Liver (tissue), 8 donors: ENCODE measurements at regions not wholly inside any gene's neighbourhood (a gene's known extent, or its start where the extent isn't known, plus 50 kb on each side); places are given as distances from the start of the nearest gene placed in this dataset.

ENCODE experiments used
- DNase-seq: peaks from one replicate; pipeline ENCODE4 v3.0.0-alpha.2; 2017; ENCODE audit warnings: low spot score
- H3K27ac ChIP-seq, 2 donors: one replicate each; pipeline ENCODE4 v1.7.0; 2013; ENCODE audit warnings: inconsistent platforms in 2 of 2, low read length in 2 of 2, control low read depth in 1 of 2, low read depth in 1 of 2, mild to moderate bottlenecking in 1 of 2
- H3K27me3 ChIP-seq, 4 donors: one replicate each; pipeline versions ENCODE4 v1.6.1 to v1.7.0; 2013; ENCODE audit warnings: low read length in 3 of 4, inconsistent platforms in 1 of 4, mild to moderate bottlenecking in 1 of 4, moderate library complexity in 1 of 4; ENCODE audit not compliant: control insufficient read depth in 4 of 4, insufficient read depth in 4 of 4
- H3K36me3 ChIP-seq, 4 donors: one replicate each; pipeline versions ENCODE4 v1.6.1 to v1.7.0; 2013; ENCODE audit warnings: low read length in 3 of 4, mild to moderate bottlenecking in 3 of 4, low read depth in 1 of 4, moderate library complexity in 1 of 4; ENCODE audit not compliant: control insufficient read depth in 4 of 4, insufficient read depth in 3 of 4
- H3K4me1 ChIP-seq, 4 donors: one replicate each; pipeline versions ENCODE4 v1.6.1 to v1.7.0; 2013; ENCODE audit warnings: low read length in 3 of 4, mild to moderate bottlenecking in 3 of 4, moderate library complexity in 1 of 4; ENCODE audit not compliant: control insufficient read depth in 4 of 4, insufficient read depth in 4 of 4
- H3K4me3 ChIP-seq, 3 donors: one replicate each; pipeline versions ENCODE4 v1.6.1 to v1.7.0; 2013; ENCODE audit warnings: low read length in 3 of 3, control low read depth in 1 of 3, low read depth in 1 of 3, mild to moderate bottlenecking in 1 of 3
- H3K9ac ChIP-seq, 2 donors: one replicate each; pipeline ENCODE4 v1.7.0; 2013; ENCODE audit warnings: low read length in 2 of 2, mild to moderate bottlenecking in 2 of 2, moderate library complexity in 2 of 2, control low read depth in 1 of 2, low read depth in 1 of 2
- H3K9me3 ChIP-seq, 4 donors: one replicate each; pipeline versions ENCODE4 v1.6.1 to v1.7.0; 2013; ENCODE audit warnings: low read length in 3 of 4; ENCODE audit not compliant: control insufficient read depth in 4 of 4
- ATF3 ChIP-seq: IDR thresholded peaks from 2 replicates; pipeline ENCODE4 v1.6.1; 2016; ENCODE audit warnings: antibody characterized with exemption
- EGR1 ChIP-seq, 2 donors: IDR thresholded peaks; 2 replicates each; pipeline ENCODE4 v1.6.1; 2016 to 2018; ENCODE audit warnings: antibody characterized with exemption in 2 of 2, low read depth in 2 of 2
- FOXA1 ChIP-seq: IDR thresholded peaks from 2 replicates; pipeline ENCODE4 v1.6.1; 2016; ENCODE audit warnings: antibody characterized with exemption
- FOXA2 ChIP-seq: IDR thresholded peaks from 2 replicates; pipeline ENCODE4 v1.6.1; 2016; ENCODE audit warnings: antibody characterized with exemption
- GABPA ChIP-seq, 2 donors: IDR thresholded peaks in 1 of 2; conservative IDR thresholded peaks in 1 of 2; 2 replicates each; pipeline ENCODE4 v1.6.1; 2016; ENCODE audit warnings: antibody characterized with exemption in 2 of 2, mild to moderate bottlenecking in 1 of 2, moderate library complexity in 1 of 2
- HNF4A ChIP-seq, 2 donors: conservative IDR thresholded peaks; 2 replicates each; pipeline ENCODE4 v1.6.1; 2016; ENCODE audit warnings: antibody characterized with exemption in 2 of 2, mild to moderate bottlenecking in 2 of 2
- HNF4G ChIP-seq: IDR thresholded peaks from 2 replicates; pipeline ENCODE4 v1.6.1; 2016; ENCODE audit warnings: antibody characterized with exemption
- JUND ChIP-seq, 2 donors: IDR thresholded peaks; 2 replicates each; pipeline ENCODE4 v1.6.1; 2016; ENCODE audit warnings: antibody characterized with exemption in 2 of 2
- MAX ChIP-seq: IDR thresholded peaks from 2 replicates; pipeline ENCODE4 v1.6.1; 2016; ENCODE audit warnings: antibody characterized with exemption
- NR2F2 ChIP-seq: IDR thresholded peaks from 2 replicates; pipeline ENCODE4 v1.6.1; 2016; ENCODE audit warnings: antibody characterized with exemption
- RAD21 ChIP-seq, 2 donors: IDR thresholded peaks; 2 replicates each; pipeline ENCODE4 v1.6.1; 2016; ENCODE audit warnings: antibody characterized with exemption in 2 of 2, mild to moderate bottlenecking in 2 of 2
- REST ChIP-seq: IDR thresholded peaks from 2 replicates; pipeline ENCODE4 v1.6.1; 2016; ENCODE audit warnings: antibody characterized with exemption, mild to moderate bottlenecking
- RXRA ChIP-seq, 2 donors: IDR thresholded peaks; 2 replicates each; pipeline ENCODE4 v1.6.1; 2017 to 2018; ENCODE audit warnings: antibody characterized with exemption in 2 of 2, mild to moderate bottlenecking in 1 of 2
- SP1 ChIP-seq: IDR thresholded peaks from 2 replicates; pipeline ENCODE4 v1.6.1; 2018; ENCODE audit warnings: antibody characterized with exemption, mild to moderate bottlenecking
- TAF1 ChIP-seq: conservative IDR thresholded peaks from 2 replicates; pipeline ENCODE4 v1.6.1; 2016; ENCODE audit warnings: antibody characterized with exemption, mild to moderate bottlenecking
- YY1 ChIP-seq: IDR thresholded peaks from 2 replicates; pipeline ENCODE4 v1.6.1; 2016; ENCODE audit warnings: antibody characterized with exemption, mild to moderate bottlenecking
- ZBTB33 ChIP-seq: IDR thresholded peaks from 2 replicates; pipeline ENCODE4 v1.6.1; 2016; ENCODE audit warnings: antibody characterized with exemption
- WGBS: extraction: QIAGEN DNeasy Blood & Tissue Kit; methylation state at CpG from one replicate; pipeline ENCODE4 v1.1.7; 2013; 5-methylcytosine and 5-hydroxymethylcytosine counted together
- TF ChIP-seq, protein P1 (sequence below): fragments of 150-350 bp; IDR thresholded peaks from 2 replicates; pipeline ENCODE4 v1.5.1; 2017; ENCODE audit warnings: improper control_type of control experiment, low read depth, low read length; ENCODE audit not compliant: missing input control
- donor health status: healthy.
- donor health status: healthy.
- donor health status: healthy.
- donor health status: healthy.
- donor health status: healthy.

- 31% methylated on average over 1 of the region's 1 CpG for WGBS
- H3K27ac ChIP-seq: peak overlapping the region; percentile 55 to 59
- H3K4me3 ChIP-seq: peak overlapping the region; percentile 11 to 47 (median 47)
- DNase-seq: no peak
- H3K36me3 ChIP-seq: no peaks in the 10 kb centered on the region
- no peaks in the 10 kb centered on the region for H3K9me3 ChIP-seq
- H3K9ac ChIP-seq: peak overlapping the region in 1 of 2 donors; percentile 56
- peaks cover 3 to 25% (median 12%) of the 10 kb centered on the region in 4 donors for H3K4me1 ChIP-seq
- TF ChIP-seq NR2F2: no peak
- TF ChIP-seq RXRA (IDR thresholded peaks at IDR 0.05): peak in 1 of 2 donors; percentile 53
- TF ChIP-seq MAX: peak; percentile 47
- no peak for TF ChIP-seq ATF3
- peak; percentile 45 for TF ChIP-seq REST
- peak; percentile 59 to 82 for TF ChIP-seq HNF4A (conservative IDR thresholded peaks at IDR 0.05)
- TF ChIP-seq TAF1: no peak
- peak; percentile 52 for TF ChIP-seq ZBTB33
- peak; percentile 84 for TF ChIP-seq FOXA2
- TF ChIP-seq JUND (IDR thresholded peaks at IDR 0.05): peak in 1 of 2 donors; percentile 56
- peak; percentile 76 for TF ChIP-seq YY1
- no peak for TF ChIP-seq EGR1 (IDR thresholded peaks at IDR 0.05; ENCODE audit: low read depth in 2 of 2)
- peak; percentile 69 for TF ChIP-seq FOXA1
- peak; percentile 44 for TF ChIP-seq SP1
- peak in 1 of 2 donors; percentile 23 for TF ChIP-seq RAD21 (IDR thresholded peaks at IDR 0.05)
- TF ChIP-seq, protein P1, sequence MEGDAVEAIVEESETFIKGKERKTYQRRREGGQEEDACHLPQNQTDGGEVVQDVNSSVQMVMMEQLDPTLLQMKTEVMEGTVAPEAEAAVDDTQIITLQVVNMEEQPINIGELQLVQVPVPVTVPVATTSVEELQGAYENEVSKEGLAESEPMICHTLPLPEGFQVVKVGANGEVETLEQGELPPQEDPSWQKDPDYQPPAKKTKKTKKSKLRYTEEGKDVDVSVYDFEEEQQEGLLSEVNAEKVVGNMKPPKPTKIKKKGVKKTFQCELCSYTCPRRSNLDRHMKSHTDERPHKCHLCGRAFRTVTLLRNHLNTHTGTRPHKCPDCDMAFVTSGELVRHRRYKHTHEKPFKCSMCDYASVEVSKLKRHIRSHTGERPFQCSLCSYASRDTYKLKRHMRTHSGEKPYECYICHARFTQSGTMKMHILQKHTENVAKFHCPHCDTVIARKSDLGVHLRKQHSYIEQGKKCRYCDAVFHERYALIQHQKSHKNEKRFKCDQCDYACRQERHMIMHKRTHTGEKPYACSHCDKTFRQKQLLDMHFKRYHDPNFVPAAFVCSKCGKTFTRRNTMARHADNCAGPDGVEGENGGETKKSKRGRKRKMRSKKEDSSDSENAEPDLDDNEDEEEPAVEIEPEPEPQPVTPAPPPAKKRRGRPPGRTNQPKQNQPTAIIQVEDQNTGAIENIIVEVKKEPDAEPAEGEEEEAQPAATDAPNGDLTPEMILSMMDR: no peak
- no peak for TF ChIP-seq HNF4G
- TF ChIP-seq GABPA (IDR thresholded peaks at IDR 0.05 in 1 of 2, conservative IDR thresholded peaks at IDR 0.05 in 1 of 2): no peak
- H3K27me3 ChIP-seq: no peaks in the 10 kb centered on the region
These were observed 122.2 kb downstream of the QPCT start for GRCh38 chr2:37466533-37467222.
